Stimulated activated CD4-positive, alpha-beta T cell treated with anti-CD3 and anti-CD28 coated beads, Interleukin-1b, Interleukin-23, amount 100 ng/mL, for 4 hours (primary cell): ENCODE measurements at regions not wholly inside any gene's neighbourhood (a gene's known extent, or its start where the extent isn't known, plus 50 kb on each side); places are given as distances from the start of the nearest gene placed in this dataset.
"Not testable (repeated sequence)": the region's sequence is repeated elsewhere in the genome, so short reads cannot be mapped to it uniquely, and the experiment has no call there.

Experiments
- DNase-seq, 2 donors: peaks; one replicate each; pipeline ENCODE4 v3.0.0-alpha.2; 2020; ENCODE audit warnings: low read depth in 2 of 2

DNA sequence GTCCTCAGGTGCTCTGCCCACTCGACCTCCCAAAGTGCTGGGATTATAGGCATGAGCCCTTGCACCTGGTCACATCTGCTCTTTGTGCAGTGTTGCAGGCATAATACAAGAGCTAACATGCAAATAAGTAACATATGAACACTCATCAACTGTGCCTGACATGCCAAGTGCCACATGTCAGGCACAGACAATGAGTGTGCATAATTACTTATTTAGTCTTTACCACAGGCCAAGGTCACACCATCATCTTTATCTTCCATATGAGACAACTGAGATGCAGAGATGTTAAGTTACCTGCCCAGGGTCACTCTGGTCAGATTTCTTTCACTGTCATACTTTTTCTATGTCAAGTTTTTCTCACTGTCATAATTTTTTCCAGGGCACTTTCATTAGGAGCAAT, 126.1 kb downstream of the PPIAL4G start:
- DNase-seq: no peak

DNA sequence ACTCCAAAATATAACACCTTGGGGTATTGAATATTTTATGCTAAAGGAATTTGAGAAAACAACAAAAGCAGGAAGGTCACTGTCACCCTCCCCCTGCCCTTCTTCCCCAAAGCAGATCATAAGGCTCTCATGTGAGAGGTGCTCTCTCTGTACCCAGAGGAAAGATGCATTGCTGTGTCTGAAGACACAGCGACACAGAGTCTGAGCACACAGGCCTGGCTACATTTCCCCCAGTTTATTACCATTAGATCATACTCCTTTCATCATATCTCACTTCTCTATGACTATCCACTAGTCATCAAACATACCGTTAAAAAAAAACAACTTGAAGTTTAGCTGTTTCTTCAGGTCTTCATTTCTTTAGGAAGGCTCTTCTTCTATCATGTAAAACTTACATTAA, 127.1 kb downstream of the PPIAL4G start:
- no peak for DNase-seq

DNA sequence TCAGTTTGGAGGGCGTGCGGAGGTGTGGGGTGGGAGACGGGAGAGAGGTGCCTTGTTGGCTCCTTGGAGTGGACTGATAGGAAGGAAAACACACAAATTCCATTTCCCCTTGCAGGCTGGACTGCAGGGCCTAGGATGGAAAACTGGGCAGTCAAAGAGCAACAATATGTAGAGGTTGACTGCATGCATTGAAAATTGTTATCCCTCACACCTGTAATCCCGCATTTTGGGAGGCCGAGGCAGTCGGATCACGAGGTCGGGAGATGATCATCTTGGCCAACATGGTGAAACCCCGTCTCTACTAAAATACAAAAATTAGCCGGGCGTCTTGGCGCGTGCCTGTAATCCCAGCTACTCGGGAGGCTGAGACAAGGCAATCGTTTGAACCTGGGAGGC, 128.2 kb downstream of the PPIAL4G start:
- no peak for DNase-seq

DNA sequence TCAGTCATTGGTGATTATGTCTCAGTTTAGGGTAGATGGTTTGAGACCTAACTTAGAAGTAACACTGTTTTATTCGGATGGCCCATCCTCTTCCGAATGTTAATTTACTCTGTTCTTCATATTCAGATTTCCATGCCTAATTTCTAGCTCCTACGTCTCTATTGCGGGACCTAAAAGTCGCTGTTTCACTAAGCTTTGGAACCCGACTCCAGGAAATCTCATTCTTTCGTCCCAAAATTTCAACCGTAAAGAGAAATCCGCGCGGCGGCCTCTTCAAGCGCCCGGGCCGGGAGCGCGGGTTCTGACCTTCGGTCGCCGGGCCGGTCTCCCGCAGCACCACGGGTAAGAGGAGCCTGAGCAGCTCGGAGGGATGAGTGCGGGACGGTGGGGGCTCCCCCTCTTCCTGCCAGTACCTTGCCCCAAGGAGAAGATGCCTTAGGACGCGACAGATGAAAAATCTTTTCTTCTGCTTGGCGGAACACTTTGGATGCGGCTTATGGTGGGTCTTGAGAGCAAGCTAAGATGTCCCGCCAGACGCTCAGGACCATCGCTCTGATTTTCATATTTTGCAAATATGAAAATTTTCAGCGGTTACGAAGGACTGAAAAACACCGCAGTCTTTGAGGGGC, 128.7 kb downstream of the PPIAL4G start:
- no peak for DNase-seq

DNA sequence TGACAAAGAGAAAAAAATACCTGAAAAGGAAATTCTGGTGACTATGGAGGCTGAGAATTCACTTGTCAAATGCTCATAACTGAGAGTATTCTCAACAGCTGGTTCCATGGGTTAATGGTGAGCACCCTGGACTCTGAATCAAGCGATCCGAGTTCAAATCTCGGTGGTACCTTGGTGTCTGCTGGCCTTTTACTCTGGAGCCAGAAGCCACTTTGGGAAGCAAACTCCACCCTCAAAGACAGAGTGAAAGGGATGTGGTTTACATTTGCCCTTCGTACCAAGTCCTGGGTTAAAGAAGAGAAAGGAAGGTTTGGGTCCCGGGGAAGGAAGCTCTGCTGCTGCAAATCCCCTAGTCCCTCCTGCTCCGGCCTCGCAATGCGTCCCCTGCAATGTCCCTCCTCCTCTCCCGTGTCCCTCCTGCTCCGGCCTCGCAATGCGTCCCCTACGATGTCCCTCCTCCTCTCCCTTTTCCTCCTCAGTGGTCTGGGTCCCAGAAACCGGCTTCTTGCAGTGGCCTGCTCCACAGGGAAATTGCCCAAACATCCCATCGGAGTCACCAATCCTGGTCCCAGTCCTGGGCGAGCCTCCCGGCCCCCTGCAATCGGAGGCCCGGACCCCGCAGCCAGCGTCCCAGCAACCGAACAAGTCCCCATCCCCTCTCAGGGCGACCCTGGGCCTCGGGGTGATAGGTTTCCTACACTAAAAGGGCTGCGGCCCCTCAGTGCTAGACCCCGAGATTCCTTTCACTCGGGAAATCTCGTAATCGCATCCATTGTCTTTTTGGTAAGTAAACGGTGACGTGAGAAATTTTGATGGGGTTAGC, 129.4 kb downstream of the PPIAL4G start:
- no peak for DNase-seq

DNA sequence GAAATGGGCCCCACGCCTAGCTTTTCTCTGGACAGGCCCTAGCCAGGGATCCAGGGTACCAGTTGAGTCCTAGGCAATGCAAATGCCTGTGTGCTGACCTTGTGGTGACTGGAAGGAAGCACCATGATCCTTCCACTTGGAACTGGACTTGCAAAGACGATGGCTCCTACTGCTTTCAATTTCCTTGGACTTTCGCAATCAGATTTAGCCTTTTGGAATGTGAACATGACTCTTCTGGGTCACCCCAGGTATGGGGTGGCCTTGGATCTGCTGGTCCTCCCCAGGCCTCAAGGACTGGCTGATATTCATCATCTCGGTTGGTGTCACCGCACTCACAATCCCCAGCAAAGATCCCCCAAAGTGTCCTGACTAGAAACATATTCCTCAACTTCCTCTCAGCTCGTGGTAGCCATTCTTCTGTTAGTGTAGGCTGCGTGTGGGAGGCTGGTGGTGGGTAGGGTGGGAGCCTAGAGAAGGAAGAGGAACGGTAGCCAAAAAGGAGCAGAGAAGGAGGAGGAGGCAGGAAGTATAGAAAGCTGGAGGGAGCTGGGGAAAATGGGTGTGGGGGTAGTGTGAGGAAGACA, 130.5 kb downstream of the PPIAL4G start:
- no peak for DNase-seq

DNA sequence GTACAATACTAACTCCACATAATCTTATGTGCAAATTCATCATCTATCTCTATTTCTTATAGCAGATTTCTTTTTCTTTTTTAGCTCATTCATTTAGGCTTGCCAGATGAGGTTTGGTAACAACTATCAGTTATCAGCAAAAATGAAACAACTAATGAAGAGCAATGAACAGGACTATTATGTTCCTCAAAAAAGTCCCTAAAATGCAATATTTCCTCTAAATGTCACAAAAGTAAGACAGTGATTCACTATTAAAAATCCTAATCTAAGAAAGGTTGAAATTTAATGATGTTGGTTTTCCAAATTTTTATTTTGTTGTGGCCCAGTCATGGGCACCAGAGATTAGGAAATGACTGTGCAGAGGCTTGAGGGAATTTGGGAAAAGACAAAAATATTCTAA, 135.3 kb downstream of the PPIAL4G start:
- no peak for DNase-seq

DNA sequence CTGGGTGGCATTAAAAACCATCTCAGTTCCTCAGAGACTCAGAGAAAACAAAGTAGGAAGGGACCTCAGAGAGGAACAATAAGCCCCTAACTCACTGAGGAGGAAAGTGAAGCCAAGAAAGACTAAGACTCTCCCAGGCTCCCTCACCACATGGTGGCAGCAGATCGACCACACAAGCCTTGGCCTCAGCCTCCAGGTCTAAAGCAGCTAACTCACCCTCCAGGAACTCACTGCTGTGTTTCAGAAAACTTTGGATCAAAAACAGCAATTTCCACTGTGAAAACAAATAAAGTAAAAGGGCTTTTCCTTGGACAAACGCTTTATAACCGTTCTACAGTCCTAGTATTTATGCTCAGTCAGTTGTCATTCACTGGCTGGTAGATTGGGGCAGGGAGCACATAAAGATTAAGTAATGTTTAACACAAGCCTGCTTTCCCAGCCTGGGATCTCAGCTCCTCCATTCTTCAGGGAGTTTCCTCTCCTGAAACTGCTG, 137.4 kb downstream of the PPIAL4G start:
- peak in 1 of 2 donors; percentile 27 for DNase-seq

DNA sequence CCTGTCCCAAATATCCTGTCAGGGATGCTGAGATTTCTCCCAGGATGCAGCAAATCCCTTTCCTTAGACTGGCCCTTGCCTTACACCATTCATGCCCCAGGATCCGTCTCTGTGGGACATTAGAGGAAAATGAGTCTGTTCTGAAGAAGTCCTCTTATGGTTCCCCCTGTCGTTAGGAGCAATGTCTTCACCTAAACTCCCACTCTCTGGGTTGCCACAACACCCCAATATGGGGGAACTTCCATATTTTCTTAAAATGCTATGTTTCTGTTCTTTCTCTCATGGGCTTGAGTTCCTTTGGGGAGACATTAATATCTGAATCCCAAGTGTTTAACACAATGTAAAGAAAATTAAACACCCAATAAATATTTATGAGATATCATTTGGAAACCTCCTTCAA, 138.5 kb downstream of the PPIAL4G start:
- not testable (repeated sequence) for DNase-seq

DNA sequence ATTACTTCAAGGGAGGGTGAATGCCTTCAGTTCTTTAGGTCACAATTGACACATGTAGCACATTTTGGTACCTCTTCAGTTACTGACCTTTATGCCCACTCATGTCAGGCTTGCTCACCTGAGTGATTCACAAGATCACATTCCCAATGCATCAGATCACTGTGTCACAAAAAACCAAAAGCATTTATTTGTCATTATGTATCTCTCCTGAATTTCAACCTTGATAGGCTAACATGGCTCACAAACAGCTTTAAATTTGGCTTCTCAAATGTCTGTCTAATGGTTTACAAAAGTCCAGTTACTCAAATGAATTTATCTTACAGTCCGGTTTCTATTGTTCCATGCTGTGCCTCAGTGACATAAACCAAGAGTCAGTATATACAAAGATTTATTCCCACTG, 141.4 kb downstream of the PPIAL4G start:
- not testable (repeated sequence) for DNase-seq

DNA sequence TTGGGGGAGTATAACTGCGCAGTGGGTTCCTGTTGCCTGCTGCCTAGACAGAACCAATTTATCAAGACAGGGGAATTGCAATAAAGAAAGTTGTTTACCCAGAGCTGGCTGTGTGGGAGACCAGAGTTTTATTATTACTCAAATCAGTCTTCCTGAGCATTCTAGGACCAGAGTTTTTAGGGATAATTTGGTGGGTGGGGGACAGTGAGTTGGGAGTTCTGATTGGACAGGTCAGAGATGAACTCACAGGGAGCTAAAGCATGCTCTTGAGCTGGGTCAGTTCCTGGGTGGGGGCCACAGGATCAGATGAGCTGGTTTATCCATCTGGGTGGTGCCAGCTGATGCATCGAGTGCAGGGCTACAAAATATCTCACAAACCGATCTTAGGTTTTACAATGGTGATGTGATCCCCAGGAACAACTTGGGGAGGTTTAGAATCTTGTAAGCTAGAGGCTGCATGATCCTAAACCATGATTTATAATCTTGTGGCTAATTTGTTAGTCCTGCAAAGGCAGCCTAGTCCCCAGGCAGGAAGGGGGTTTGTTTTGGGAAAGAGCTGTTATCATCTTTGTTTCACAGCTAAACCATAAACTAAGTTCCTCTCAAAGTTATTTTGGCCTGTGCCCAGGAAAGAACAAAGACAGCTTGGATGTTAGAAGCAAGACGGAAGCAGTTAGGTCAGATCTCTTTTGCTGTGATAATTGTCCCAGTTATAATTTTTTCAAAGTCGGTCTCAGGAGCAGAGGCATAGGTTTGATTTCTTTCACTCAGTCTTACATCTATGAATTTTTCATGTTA, 146.8 kb downstream of the PPIAL4G start:
- DNase-seq: not testable (repeated sequence)

DNA sequence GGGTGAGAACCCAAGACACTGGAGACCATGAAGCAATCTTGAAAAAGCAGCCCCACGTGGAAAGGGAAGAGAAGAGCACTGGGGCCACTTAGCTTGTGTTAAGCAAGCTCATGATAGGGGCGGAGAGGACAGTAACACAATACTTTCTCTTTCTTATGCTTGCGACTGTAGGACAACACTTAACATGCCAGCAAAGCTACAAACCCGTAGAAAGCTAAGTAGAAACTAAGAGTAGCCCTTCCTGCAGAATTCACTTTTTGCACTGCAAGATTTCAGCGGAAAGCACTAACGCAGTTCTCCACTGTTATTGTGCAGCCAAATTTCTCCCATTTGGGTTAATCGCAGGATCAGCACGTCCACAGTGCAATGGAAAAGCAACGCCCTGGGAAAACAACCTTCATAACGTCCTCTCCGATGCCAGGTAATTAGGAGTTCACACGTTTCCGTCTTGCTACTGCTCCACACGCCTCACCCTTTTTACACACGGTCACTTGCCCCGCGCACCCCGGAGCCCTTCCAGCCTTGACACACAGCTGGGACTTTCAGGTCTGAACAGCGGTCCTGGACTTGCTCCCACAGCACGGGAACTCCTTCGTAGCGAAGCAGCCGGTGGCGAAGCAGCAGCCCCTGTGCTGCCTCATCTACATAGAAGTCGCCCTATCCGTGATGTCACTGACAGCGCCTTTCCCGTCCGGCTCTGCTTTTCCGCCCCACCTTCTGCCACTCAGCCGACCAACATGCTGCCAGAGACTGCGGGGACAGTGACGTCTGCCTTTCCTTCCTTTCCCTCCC, 148.6 kb downstream of the PPIAL4G start:
- DNase-seq: peak; percentile 45 to 59

DNA sequence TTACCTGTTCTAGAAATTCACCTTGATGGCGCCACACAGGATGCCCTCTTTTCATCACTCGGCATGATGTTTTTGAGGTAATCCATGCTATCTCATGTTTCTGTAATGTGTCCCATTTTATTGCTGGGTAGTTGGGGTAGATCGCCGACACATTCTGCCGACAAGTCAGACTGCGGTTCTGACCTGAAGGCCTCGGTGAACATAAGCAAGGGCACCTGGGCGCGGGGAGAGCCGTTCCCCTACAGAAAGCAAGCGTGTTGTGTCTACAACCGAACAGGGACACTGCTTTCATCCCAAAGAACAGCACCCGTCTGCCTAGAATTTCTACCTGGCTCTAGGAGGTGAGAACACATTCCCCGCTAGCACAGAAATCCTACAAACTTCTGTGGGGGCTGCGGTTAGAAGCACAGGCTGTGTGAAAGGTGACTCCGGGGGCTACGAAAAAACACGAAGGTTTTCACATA, 149.2 kb downstream of the PPIAL4G start:
- no peak for DNase-seq

DNA sequence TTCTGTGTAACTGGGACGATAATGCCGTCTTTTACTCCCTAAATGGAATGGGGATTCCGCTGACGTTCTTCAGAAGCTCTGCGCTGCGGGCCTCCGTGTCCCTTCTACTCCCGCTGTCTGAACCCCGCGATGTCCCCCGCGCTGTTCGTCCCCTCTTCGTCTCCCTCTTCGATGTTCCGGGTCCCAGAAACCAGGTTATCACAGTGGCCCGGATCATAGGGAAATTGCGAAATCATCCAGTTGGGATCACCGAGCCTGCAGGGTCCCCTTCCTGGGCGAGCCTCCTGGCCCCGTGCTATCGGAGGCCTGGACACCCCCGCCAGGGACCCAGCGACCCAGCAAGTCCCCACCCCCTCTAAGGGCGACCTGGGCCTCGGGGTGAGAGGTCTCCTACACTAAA, 154.2 kb downstream of the PPIAL4G start:
- DNase-seq: no peak

DNA sequence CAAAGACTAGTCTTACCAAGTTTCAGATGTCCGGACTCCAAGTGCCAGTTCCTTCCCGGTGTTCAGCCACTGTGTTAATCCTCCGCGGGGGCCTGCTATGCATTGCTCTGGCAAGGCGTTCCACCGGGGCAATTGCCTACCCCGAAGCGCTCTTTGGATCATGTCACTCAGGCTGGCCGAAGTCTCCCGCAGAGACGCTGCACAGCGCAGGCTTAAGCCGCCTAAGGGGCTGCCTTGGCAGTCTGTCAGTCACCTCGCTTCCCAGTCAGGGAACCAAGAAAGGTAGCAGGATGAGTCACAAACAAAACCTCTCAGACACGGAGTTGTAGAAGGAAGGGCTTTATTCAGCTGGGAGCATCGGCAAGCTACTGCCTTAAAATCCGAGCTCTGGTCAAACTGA, 158.1 kb downstream of the PPIAL4G start:
- DNase-seq: not testable (repeated sequence)

DNA sequence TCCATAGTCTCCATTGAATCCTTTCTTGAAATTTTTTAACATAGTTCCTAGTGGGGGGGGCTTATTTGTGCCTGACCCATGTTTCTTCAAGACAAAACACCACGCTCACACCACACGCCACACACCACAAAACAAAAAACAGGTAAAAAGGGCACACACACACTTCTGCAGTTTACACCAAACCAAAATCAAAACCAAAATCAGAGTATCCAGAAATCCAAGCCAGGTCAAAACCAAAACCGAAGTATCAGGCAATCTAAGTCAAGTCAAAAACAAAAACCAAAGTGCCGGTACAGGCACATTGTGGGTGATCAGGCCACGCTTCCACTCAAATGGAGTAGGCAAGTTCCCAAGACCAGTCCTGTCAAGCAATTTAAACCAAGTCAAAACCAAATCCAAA, 158.6 kb downstream of the PPIAL4G start:
- DNase-seq: not testable (repeated sequence)

DNA sequence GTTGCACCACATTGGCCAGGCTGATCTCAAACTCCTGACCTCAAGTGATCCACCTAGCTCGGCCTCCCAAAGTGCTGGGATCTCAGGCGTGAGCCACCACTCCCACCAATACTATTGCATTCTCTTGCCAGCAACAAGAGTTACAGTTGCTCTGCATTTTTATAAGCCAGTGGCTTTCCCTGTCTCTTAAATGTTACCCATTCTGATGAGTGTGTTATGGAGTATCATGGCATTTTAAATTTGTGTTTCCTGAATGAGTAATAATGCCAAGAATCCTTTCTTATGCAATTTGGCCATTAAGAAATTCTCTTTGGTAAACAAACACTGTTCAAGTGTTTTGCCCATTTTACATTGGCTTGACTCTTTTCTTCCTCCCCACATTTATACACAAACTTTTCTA, 163.0 kb downstream of the PPIAL4G start:
- not testable (repeated sequence) for DNase-seq

DNA sequence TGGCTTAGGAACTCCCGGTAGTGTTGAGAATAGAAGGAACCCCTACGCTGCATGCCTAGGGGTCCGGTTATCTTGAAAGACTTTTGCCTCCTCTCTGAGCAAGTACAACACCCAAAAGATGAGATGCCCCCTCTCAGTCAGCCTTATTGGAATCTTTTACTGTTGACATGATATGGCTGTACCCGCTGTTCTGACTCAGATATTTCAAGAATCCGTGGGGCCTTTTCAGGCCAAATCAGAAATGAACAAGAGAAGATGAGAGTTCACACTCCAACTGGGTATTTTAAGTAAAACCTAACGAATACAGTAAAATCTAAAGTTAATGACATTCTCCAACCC, 164.2 kb downstream of the PPIAL4G start:
- no peak for DNase-seq

DNA sequence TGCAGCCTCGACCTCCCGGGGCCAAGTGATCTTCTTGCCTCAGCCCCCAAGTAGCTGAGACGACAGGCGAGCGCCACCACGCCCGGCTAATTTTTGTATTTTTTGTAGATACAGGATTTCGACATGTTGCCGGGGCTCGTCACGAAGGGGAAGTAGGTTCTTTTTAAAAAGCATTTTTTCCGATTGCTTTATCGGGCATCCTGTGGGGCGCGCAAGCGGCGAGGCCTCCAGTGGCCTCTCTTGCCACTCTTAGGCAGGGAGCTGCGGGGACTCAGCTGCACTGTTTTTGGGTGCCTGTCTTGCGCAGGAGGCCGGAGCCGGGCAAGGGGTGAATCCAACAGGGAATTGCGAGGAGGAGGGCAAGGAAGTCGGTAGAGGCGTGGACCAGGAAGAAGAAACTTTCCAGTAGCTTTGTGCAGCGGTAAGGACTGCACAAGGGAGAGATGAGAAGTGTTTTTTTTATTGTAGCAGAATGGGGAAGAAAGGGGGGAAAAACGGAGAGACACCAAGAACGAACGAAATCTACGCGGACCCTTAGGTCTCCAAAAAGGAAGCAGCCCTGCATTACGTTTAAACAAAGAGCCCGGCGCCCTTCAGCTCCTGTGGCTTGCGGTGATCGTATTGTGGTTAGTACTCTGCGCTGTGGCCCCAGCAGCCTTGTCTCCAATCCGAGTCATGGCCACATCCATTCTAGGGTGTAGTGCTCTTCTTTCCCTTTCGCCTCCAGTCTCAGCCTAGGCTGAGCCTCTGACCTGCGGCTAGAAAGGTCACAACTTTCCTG, 164.8 kb downstream of the PPIAL4G start:
- DNase-seq: peak; percentile 15 to 25

DNA sequence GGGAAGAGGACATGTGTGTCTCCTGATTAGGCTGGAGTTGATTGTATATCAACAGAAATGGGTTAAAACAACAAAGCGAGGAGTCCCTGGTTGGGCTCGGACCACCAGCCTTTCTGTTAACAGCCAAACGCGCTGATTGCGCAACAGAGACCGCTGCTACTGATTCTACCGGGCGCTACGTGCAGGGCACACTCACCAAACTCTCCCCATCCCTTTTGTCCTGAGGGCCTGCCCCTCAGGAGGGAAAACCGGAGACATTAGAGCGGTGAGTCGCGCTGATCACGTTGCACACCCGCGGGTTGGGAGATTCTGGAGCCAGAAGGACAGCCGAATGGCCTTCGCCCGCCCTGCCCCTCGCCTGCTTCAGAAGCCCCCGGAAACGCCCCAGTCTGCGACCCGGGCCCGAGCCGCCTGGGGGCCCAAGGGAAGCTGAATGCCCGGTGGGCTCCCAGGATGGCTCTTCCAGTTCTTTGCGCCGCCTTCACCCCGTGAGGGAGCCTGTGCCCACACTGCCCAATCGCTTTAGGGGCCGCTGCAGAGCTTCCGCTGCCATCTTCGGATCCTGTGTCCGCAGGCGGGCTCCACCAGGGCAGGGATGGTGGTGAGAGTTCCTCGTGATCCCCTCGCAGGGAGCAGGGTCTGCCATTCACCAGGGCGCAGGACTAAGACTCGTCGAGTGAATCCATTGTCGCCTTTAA, 165.4 kb upstream of the NBPF11 start:
- no peak for DNase-seq
